ENCODE measurements at regions not wholly inside any gene's neighbourhood (a gene's known extent, or its start where the extent isn't known, plus 50 kb on each side); places are given as distances from the start of the nearest gene placed in this dataset.
A peak's percentile ranks its signal among the peaks of the same experiment; 100 is the strongest.

DNA sequence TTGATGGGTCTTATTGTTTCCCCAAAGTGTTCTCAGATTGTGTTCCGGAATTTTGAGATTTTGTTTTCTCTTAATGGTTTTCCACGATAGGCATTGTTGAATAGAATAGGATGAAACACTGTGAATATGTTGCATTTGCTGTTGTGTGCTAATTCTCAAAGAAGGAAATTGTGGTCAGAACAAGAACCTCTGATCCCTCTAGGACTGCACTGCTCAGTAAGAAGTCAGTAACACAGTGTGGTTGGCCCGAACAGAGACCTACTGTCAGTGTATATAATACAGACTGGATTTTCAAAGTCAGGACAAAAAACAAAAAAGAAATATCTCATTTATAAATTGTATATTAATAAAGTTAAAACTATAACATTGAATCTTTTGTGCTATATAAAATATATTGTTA lies 494.8 kb downstream of the MAT2B start:
- no peaks in the 10 kb centered on the region for H3K36me3 ChIP-seq (ENCODE audit: insufficient read depth)
- no peak for DNase-seq (ENCODE audit: extremely low spot score)
- H3K4me1 ChIP-seq (ENCODE audit: insufficient read depth): no peaks in the 10 kb centered on the region
- H3K27ac ChIP-seq (ENCODE audit: low read depth): no peak overlapping the region
- no peak overlapping the region for H3K4me3 ChIP-seq (ENCODE audit: low read depth, low read length)
- 88% methylated on average over 3 of the region's 3 CpGs for WGBS

DNA sequence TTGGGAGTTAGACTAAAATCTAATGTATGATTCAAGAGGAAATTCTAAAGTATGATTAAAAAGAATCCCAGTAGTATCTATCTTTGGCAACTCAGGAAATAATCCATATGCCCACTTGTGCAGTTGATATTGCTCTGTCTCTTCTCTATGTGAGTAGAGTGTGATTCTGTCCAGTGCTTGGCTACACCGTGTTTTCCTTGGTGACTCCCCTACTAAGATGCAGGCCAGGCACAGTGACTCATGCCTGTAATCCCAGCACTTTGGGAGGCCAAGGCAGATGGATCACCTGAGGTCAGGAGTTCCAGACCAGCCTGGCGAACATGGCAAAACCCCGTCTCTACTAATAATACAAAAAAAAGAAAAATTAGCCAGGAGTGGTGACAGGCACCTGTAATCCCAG lies 495.4 kb downstream of the MAT2B start:
- H3K4me1 ChIP-seq (ENCODE audit: insufficient read depth): no peaks in the 10 kb centered on the region
- 81% methylated on average over 3 of the region's 3 CpGs for WGBS
- no peak overlapping the region for H3K27ac ChIP-seq (ENCODE audit: low read depth)
- no peak for DNase-seq (ENCODE audit: extremely low spot score)
- H3K36me3 ChIP-seq (ENCODE audit: insufficient read depth): no peaks in the 10 kb centered on the region
- H3K4me3 ChIP-seq (ENCODE audit: low read depth, low read length): no peak overlapping the region

DNA sequence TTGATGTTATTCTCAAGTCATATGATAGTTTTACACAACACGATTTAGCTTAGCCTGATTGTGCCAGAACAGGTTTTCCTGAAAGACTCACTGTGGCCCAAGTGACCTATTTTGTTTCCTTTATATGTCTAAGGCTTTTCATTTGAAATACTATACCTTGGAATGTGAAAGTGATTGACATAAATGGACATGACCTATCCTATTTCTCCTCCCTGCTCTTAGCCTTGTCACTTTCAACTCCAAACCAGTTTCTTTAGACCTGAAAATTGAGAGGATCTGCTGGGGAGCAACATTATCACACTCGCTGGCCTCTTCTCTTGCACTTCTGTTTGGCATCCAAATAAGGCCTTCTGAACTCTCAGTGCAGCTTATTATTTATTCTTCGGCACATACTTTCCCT lies 496.8 kb downstream of the MAT2B start:
- no peak overlapping the region for H3K27ac ChIP-seq (ENCODE audit: low read depth)
- 43% methylated on average over 3 of the region's 3 CpGs for WGBS
- H3K36me3 ChIP-seq (ENCODE audit: insufficient read depth): no peaks in the 10 kb centered on the region
- DNase-seq (ENCODE audit: extremely low spot score): no peak
- H3K4me3 ChIP-seq (ENCODE audit: low read depth, low read length): no peak overlapping the region
- no peaks in the 10 kb centered on the region for H3K4me1 ChIP-seq (ENCODE audit: insufficient read depth)

DNA sequence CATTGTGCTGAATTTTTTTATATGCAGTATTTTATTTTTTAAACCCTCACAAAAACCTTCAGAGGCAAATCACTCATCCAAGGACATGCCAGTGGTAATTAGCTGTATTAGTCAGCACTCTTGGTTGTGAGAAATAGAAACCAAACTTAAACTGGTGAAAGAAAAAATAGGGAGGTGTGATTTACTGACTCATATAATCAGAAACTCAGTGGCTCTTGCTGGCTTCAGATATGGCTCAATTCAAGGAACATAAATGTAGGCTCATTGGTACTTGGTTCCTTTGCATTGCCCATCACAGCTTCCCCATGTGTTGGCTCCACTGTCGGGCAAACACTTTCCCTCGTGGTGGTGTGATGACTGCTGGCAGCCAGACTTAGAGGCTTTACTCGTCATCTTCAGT lies 497.2 kb downstream of the MAT2B start:
- WGBS: 68% methylated on average over 3 of the region's 3 CpGs
- no peaks in the 10 kb centered on the region for H3K4me1 ChIP-seq (ENCODE audit: insufficient read depth)
- H3K27ac ChIP-seq (ENCODE audit: low read depth): no peak overlapping the region
- DNase-seq (ENCODE audit: extremely low spot score): no peak
- no peaks in the 10 kb centered on the region for H3K36me3 ChIP-seq (ENCODE audit: insufficient read depth)
- no peak overlapping the region for H3K4me3 ChIP-seq (ENCODE audit: low read depth, low read length)

DNA sequence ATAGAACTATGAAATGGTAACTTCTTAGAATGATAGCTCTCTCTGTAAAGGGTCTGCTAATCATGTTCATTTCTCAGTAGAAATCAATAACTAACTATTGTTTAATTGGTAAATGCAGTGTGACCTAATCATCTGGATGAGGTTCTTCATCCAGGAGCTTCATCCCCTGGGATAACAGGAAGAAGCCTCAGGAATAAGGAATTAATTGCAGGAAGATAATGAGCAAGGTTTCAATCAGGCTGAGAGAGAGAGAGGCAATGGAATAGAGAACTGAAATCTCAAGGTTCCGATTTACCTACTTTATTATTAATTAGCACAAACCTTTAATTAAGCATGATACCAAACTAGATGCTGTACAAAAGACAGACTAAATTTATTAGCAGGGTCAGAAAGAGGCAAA lies 499.7 kb downstream of the MAT2B start:
- WGBS: 93% methylated on average over 1 of the region's 1 CpG

DNA sequence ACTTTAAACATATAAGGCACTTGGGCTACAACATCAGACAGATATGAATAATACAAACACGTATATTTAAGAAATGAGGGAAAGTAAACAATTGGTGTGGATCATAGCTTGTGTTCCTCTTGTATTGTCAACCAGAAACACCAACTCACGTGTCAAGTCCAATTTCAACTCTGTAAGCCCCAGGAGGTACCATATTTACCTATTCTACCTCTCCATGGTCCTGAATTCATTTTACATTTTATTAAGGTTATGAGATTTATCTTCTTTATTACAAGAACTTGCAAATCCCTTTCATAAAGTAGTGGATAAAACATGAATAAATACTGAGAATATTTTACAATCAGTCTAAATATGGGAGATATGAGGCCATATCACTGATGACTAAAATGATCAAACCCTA lies 501.6 kb downstream of the MAT2B start:
- 83% methylated on average over 2 of the region's 2 CpGs for WGBS
- H3K4me1 ChIP-seq (ENCODE audit: insufficient read depth): no peaks in the 10 kb centered on the region
- no peak overlapping the region for H3K4me3 ChIP-seq (ENCODE audit: low read depth, low read length)
- no peak overlapping the region for H3K27ac ChIP-seq (ENCODE audit: low read depth)
- DNase-seq (ENCODE audit: extremely low spot score): no peak
- H3K36me3 ChIP-seq (ENCODE audit: insufficient read depth): no peaks in the 10 kb centered on the region

More for the DNA sequence above, 499.7 kb downstream of the MAT2B start:
- Histone ChIP-seq H3K4me3 (ENCODE audit: low read depth, low read length) (no peak overlapping the region), H3K36me3 (ENCODE audit: insufficient read depth) (no peaks in the 10 kb centered on the region), H3K4me1 (ENCODE audit: insufficient read depth) (no peaks in the 10 kb centered on the region), H3K27ac (ENCODE audit: low read depth) (no peak overlapping the region)
- no peak for DNase-seq (ENCODE audit: extremely low spot score)

DNA sequence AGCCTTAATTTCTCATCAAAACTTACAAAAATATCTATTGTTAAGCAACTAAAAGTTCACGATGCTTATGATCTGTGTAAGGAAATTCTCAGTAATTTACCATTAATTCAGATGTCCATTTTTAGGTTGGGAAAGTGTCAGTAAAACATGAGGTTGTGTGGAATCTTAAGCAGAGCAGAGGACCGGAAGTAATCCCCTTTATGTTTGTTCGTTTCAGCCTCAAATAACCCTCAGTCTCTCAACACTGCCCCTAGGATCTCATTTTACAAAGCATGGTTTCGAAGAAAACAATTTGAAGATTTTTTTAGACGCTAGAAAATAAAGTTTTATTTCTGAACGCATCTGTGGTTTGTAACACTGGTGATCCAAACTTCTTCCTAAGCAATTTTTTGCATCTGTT lies 504.2 kb downstream of the MAT2B start:
- Histone ChIP-seq H3K4me3 (ENCODE audit: low read depth, low read length) (no peak overlapping the region), H3K27ac (ENCODE audit: low read depth) (no peak overlapping the region), H3K4me1 (ENCODE audit: insufficient read depth) (no peaks in the 10 kb centered on the region), H3K36me3 (ENCODE audit: insufficient read depth) (no peaks in the 10 kb centered on the region)
- WGBS: 84% methylated on average over 6 of the region's 6 CpGs
- no peak for DNase-seq (ENCODE audit: extremely low spot score)

DNA sequence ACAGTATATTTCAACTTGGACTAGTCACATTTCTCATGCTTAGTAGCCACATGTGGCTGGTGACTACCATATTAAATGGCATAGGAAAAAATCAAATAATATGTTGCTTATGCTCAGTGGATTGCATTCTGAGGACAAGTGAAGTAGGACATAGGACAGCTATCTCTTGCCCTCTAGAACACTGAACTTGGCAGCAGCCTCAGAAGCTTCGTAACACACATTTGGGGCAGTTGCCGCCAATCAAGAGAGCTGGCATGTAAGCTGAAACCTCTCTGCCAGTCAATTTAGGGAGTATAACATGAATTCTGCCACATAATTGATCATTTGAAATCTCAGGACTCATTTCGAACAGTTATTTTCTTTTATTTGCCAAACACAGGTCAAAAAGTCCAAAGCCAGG lies 505.5 kb downstream of the MAT2B start:
- Histone ChIP-seq H3K4me1 (ENCODE audit: insufficient read depth) (no peaks in the 10 kb centered on the region), H3K4me3 (ENCODE audit: low read depth, low read length) (no peak overlapping the region), H3K36me3 (ENCODE audit: insufficient read depth) (no peaks in the 10 kb centered on the region), H3K27ac (ENCODE audit: low read depth) (no peak overlapping the region)
- DNase-seq (ENCODE audit: extremely low spot score): no peak
- WGBS: 78% methylated on average over 3 of the region's 3 CpGs

DNA sequence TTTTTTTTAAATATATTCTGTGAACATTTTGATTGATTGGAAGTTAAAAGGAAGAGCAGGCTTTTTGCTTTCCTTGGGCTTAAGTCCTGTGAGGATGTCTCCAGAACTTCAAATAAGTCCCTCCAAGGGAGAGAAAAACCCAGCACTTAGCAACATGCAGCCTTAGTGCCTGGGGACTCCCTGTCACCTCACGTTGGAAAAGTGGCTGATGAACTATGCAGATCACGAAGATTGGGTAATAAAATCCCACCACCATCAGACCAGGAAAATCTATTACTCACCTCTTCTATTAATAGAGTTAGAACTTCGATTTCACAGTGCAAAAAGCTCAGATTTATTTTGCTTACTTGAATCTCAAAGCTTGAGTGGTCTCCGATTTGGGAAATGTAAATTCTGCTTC lies 507.0 kb downstream of the MAT2B start:
- H3K4me1 ChIP-seq (ENCODE audit: insufficient read depth): no peaks in the 10 kb centered on the region
- no peaks in the 10 kb centered on the region for H3K36me3 ChIP-seq (ENCODE audit: insufficient read depth)
- 19% methylated on average over 4 of the region's 4 CpGs for whole genome bisulfite sequencing
- DNase-seq (ENCODE audit: extremely low spot score): no peak
- H3K27ac ChIP-seq (ENCODE audit: low read depth): no peak overlapping the region
- H3K4me3 ChIP-seq (ENCODE audit: low read depth, low read length): no peak overlapping the region

DNA sequence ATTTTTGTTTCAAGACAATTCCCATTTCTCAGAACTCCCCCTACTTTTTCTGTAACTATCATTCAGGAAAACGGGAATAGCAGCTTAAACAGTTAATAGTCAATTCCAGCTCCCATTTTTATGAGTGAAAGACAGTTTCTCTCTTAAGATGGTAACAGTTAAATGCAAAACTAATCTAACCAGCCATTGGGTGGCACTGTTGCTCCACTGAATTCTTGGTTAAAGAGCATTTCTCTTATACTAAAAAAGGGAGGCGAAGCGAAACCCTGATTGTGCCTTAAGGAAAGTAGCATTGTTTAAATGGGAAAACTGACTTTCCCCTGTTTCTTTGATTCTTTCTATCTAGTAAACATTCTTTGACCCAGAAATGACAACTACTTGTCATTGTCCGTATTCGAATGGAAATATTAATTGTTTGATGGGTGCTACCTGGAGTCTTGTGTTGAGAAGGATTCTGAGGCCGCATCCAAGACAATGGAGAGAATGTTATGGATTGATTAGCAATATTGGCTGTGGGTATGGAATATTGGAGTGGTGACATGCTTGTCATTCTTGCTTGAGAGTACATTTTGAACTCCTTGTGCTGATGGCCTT lies 507.8 kb downstream of the MAT2B start:
- Histone ChIP-seq H3K4me1 (ENCODE audit: insufficient read depth) (no peaks in the 10 kb centered on the region), H3K4me3 (ENCODE audit: low read depth, low read length) (no peak overlapping the region), H3K36me3 (ENCODE audit: insufficient read depth) (no peaks in the 10 kb centered on the region), H3K27ac (ENCODE audit: low read depth) (no peak overlapping the region)
- peak; percentile 71 for DNase-seq (ENCODE audit: extremely low spot score)
- WGBS: 62% methylated on average over 6 of the region's 6 CpGs

DNA sequence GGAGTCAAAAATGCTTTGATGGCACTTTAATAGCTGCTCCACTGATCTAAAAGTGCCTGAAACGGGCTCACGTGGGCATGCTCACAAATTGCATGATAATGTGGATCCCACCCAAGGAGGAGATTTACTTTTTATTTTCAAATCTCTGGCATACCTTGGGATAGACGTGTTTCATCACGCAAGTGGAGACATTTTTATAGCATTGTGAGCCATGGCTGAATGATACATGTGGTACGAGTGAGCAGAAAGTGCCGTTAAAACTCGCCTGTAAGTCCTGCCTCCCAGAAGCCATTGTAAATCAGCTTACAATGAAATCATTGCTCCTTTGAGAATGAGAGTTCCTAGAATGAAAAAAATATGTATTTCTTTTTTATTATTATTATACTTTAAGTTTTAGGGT lies 514.7 kb downstream of the MAT2B start:
- H3K36me3 ChIP-seq (ENCODE audit: insufficient read depth): no peaks in the 10 kb centered on the region
- H3K27ac ChIP-seq (ENCODE audit: low read depth): no peak overlapping the region
- no peak overlapping the region for H3K4me3 ChIP-seq (ENCODE audit: low read depth, low read length)
- no peak for DNase-seq (ENCODE audit: extremely low spot score)
- no peaks in the 10 kb centered on the region for H3K4me1 ChIP-seq (ENCODE audit: insufficient read depth)
- 38% methylated on average over 7 of the region's 7 CpGs for WGBS

DNA sequence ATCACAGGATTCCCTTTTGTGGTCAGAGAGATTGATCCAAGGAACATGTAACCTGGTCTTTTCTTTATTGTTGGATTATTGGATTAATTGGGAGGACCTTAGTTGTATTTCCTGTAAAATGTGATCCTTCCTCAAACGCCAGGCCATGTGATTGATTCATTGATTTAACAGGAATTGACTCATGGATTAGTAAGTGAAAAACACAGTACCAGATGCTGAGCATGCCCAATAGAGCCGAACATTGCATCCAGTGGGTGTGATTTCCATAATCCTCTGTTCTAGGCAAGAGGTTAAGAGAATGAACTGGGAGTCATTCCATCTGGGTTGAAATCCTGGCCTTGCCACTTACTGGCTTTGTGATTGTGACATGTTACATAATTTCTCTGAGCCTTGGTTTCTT lies 522.3 kb downstream of the MAT2B start:
- Histone ChIP-seq H3K27ac (ENCODE audit: low read depth) (no peak overlapping the region), H3K4me1 (ENCODE audit: insufficient read depth) (no peaks in the 10 kb centered on the region), H3K4me3 (ENCODE audit: low read depth, low read length) (no peak overlapping the region), H3K36me3 (ENCODE audit: insufficient read depth) (no peaks in the 10 kb centered on the region)
- DNase-seq (ENCODE audit: extremely low spot score): no peak
- WGBS: 69% methylated on average over 2 of the region's 2 CpGs

DNA sequence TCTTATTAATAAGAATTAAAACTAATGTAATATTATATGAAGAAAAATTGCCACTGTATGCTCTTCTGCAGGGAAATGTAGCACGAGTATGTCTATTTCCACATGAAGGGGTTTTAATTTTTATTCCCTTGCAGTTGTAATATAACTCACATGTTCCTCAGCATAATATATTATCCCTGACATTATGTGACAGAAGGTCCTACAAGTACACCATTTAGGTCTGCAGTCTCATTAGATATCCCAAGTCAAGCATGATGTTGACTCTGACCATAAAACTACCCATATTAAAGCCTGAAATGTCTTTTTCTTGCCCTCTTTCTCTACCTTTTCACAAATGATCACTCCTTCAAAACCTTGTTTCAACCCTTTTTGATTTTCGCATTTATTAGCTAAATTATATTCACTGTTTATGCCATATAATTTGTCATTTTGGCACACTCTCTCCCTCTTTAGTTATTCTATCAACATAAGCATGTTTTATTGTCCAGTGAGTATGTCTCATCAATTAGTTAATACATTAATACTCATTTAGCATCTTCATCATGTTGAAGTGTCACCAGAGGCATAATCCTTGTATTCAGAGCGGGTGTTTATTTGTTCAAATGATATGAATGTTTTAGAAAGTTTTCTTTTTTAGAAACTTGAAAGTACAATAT lies 532.8 kb downstream of the MAT2B start:
- Histone ChIP-seq H3K4me3 (ENCODE audit: low read depth, low read length) (no peak overlapping the region), H3K4me1 (ENCODE audit: insufficient read depth) (no peaks in the 10 kb centered on the region), H3K27ac (ENCODE audit: low read depth) (no peak overlapping the region), H3K36me3 (ENCODE audit: insufficient read depth) (no peaks in the 10 kb centered on the region)
- WGBS: 90% methylated on average over 3 of the region's 3 CpGs
- DNase-seq (ENCODE audit: extremely low spot score): no peak

DNA sequence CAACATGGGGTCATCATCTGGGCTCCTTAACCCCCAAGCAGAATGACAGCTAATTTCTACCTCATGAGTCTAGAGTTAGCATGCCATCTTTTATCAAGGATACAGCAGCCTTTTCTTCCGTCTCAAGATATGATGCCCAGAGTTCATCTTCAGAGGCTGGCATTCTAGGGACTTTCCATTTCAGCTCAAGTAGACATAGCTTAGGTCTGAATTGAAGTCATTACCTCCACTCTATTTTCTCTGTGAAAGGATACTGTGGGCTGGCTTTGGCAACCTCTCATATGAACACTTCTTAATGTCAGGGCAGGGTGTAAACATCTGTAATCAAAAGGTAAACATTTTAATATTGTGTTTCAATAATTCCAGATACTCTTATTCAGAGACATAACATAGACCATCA lies 535.7 kb downstream of the MAT2B start:
- no peak for DNase-seq (ENCODE audit: extremely low spot score)
- Histone ChIP-seq H3K4me3 (ENCODE audit: low read depth, low read length) (no peak overlapping the region), H3K27ac (ENCODE audit: low read depth) (no peak overlapping the region), H3K36me3 (ENCODE audit: insufficient read depth) (no peaks in the 10 kb centered on the region), H3K4me1 (ENCODE audit: insufficient read depth) (no peaks in the 10 kb centered on the region)
- WGBS: 82% methylated on average over 1 of the region's 1 CpG
